Gastroesophageal sphincter (tissue), 3 donors: ENCODE measurements at regions not wholly inside any gene's neighbourhood (a gene's known extent, or its start where the extent isn't known, plus 50 kb on each side); places are given as distances from the start of the nearest gene placed in this dataset.

ENCODE experiments used
- POLR2A ChIP-seq, 2 donors: fragments of 450-650 bp; IDR thresholded peaks; one replicate each; pipeline ENCODE4 v1.6.1; 2017; ENCODE audit warnings: antibody characterized with exemption in 2 of 2, mild to moderate bottlenecking in 2 of 2, moderate library complexity in 1 of 2
- TF ChIP-seq, protein P1 (sequence below), 4 experiments: fragments of 200-600 bp in 2 of 4; fragments of 450-650 bp in 2 of 4; sonication (generic) in 1 of 4; IDR thresholded peaks; one replicate each; pipeline ENCODE4 v1.5.1; 2017 to 2019; ENCODE audit warnings: antibody characterized with exemption in 4 of 4, mild to moderate bottlenecking in 2 of 4, moderate library complexity in 2 of 4

- TF ChIP-seq, protein P1, sequence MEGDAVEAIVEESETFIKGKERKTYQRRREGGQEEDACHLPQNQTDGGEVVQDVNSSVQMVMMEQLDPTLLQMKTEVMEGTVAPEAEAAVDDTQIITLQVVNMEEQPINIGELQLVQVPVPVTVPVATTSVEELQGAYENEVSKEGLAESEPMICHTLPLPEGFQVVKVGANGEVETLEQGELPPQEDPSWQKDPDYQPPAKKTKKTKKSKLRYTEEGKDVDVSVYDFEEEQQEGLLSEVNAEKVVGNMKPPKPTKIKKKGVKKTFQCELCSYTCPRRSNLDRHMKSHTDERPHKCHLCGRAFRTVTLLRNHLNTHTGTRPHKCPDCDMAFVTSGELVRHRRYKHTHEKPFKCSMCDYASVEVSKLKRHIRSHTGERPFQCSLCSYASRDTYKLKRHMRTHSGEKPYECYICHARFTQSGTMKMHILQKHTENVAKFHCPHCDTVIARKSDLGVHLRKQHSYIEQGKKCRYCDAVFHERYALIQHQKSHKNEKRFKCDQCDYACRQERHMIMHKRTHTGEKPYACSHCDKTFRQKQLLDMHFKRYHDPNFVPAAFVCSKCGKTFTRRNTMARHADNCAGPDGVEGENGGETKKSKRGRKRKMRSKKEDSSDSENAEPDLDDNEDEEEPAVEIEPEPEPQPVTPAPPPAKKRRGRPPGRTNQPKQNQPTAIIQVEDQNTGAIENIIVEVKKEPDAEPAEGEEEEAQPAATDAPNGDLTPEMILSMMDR (IDR thresholded peaks at IDR 0.05) = no peak
- no peak for TF ChIP-seq POLR2A (IDR thresholded peaks at IDR 0.05)
Measured at GRCh38 chr10:129078746-129079145, 388.3 kb upstream of the MGMT start.
